Epithelial cell of proximal tubule (primary cell): ENCODE measurements at regions not wholly inside any gene's neighbourhood (a gene's known extent, or its start where the extent isn't known, plus 50 kb on each side); places are given as distances from the start of the nearest gene placed in this dataset.
A peak's percentile ranks its signal among the peaks of the same experiment; 100 is the strongest.

Source experiments
- DNase-seq: peaks from one replicate; pipeline ENCODE4 v3.0.0-alpha.2; 2011; ENCODE audit warnings: low read depth
- H3K4me3 ChIP-seq: 2 replicates; pipeline ENCODE4 v1.5.1; 2011; ENCODE audit warnings: low read depth, mild to moderate bottlenecking, low read length
- TF ChIP-seq, protein P1 (sequence below): conservative IDR thresholded peaks from 2 replicates; pipeline ENCODE4 v1.5.1; 2012; ENCODE audit warnings: low read depth, mild to moderate bottlenecking, low read length

GRCh38 chr2:19543663-19544383, 185.4 kb upstream of the OSR1 start:
- peak; percentile 56 for DNase-seq
- H3K4me3 ChIP-seq = no peak overlapping the region
- TF ChIP-seq, protein P1, sequence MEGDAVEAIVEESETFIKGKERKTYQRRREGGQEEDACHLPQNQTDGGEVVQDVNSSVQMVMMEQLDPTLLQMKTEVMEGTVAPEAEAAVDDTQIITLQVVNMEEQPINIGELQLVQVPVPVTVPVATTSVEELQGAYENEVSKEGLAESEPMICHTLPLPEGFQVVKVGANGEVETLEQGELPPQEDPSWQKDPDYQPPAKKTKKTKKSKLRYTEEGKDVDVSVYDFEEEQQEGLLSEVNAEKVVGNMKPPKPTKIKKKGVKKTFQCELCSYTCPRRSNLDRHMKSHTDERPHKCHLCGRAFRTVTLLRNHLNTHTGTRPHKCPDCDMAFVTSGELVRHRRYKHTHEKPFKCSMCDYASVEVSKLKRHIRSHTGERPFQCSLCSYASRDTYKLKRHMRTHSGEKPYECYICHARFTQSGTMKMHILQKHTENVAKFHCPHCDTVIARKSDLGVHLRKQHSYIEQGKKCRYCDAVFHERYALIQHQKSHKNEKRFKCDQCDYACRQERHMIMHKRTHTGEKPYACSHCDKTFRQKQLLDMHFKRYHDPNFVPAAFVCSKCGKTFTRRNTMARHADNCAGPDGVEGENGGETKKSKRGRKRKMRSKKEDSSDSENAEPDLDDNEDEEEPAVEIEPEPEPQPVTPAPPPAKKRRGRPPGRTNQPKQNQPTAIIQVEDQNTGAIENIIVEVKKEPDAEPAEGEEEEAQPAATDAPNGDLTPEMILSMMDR = no peak

GRCh38 chr2:19542796-19543662, 184.6 kb upstream of the OSR1 start:
- no peak overlapping the region for H3K4me3 ChIP-seq
- no peak for DNase-seq
- TF ChIP-seq, protein P1 = no peak

DNA sequence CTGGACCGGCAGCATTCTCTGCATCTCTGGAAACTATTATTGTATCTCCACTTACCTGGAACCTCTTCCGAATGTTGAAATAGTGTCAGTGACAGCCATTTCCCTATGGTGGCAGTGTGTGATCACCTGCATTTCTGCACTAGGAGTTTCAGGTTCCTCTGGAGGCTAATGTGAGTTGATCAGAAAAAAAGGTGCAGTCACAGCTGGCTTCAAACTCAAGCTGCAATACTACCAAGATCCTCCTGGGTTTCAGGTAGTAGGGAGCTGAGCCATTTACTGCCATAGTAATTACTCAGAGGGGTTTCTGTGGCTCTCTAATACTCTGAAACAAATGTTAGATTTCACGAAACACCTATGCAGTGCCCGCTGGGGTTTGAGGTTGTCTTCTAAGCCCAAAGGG, 183.5 kb upstream of the OSR1 start:
- no peak overlapping the region for H3K4me3 ChIP-seq
- DNase-seq = no peak
- TF ChIP-seq, protein P1 = peak; percentile 13

DNA sequence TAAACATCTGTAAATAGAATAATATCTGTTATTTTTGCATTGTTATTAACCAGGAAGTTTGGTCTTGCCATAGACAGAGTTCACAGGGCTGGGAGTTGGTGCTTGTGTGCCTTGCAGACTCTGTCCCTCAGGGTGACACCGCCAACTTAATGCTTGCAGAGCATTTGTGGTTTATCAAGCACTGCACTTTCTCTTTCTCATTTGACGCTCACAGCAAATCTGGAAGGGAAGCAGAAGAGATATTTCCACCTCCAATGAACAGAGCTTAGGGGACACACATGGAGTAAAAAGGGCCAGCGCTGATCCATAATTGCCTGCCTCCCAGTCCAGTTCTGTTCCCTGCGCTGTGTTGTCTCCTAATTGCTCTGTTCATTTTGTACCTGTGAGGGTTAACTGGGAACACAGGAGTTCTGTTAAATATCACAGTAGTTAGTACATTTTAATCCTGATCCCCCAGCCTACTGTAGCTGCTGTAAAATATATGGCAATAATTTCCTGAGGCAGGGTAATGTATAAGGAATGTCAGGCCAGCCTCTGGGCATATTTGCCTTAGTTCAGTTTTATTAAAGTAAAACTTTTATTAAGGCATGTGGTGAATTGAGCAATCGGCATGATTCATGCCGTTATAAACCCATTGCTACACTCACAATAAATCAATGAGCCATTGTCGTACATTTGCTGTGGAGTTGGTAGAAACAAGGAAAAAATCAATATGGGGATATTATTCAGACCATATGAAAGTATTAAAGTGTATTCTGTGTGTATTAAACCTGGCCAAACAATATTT, 182.5 kb upstream of the OSR1 start:
- no peak overlapping the region for H3K4me3 ChIP-seq
- peak; percentile 66 for DNase-seq
- TF ChIP-seq, protein P1 = no peak

DNA sequence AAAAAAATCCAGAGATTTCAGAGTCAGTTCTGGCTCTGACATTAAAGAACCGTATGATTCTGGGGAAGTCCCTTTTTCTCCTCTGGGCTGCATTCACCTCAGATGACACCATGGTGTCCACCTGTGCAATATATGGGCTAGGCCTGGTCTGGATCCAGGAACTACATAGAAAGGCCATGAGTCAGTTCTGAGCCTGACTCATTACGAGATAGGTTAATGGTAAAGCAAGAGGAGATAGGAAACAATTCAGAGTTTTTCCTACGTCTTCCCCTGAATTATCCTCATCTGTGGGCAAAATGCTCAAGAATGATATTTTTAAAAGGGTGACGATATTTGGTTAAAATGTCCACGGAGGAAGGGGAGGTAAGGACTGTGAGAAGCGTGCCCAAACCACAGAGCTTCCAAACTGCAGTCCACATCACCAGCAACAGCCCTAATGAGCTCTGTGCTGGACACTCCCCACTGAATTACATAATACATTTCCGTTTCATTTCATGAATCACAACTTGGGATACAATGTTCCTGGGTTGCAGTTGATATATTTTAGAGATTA, 180.1 kb upstream of the OSR1 start:
- H3K4me3 ChIP-seq = peak overlapping the region; percentile 7
- TF ChIP-seq, protein P1 = no peak
- peak; percentile 96 for DNase-seq

GRCh38 chr2:19536136-19536535, 177.7 kb upstream of the OSR1 start:
- TF ChIP-seq, protein P1 = no peak
- DNase-seq = no peak
- H3K4me3 ChIP-seq = no peak overlapping the region
